HCT116 (cell line): ENCODE measurements at regions not wholly inside any gene's neighbourhood (a gene's known extent, or its start where the extent isn't known, plus 50 kb on each side); places are given as distances from the start of the nearest gene placed in this dataset.

ENCODE experiments used
- ELF1 ChIP-seq: IDR thresholded peaks from 2 replicates; pipeline ENCODE4 v1.6.1; 2012; ENCODE audit warnings: low read depth, borderline replicate concordance
- EZH2 ChIP-seq: fragments of 200-600 bp; sonication (generic); IDR thresholded peaks from 2 replicates; pipeline ENCODE4 v1.6.1; 2017; ENCODE audit warnings: antibody characterized with exemption, mixed run types
- POLR2A ChIP-seq: IDR thresholded peaks from 2 replicates; pipeline ENCODE4 v1.7.0; 2011; ENCODE audit warnings: borderline replicate concordance; ENCODE audit not compliant: insufficient read depth, insufficient read length; ENCODE audit errors: extremely low read depth
- POLR2AphosphoS5 ChIP-seq: IDR thresholded peaks from 2 replicates; pipeline ENCODE4 v1.6.1; 2011; ENCODE audit warnings: mild to moderate bottlenecking, low read depth, low read length, moderate library complexity
- RAD21 ChIP-seq: IDR thresholded peaks from 2 replicates; pipeline ENCODE4 v1.6.1; 2012; ENCODE audit warnings: low read depth, mild to moderate bottlenecking
- SIN3A ChIP-seq: IDR thresholded peaks from 2 replicates; pipeline ENCODE4 v1.6.1; 2012; ENCODE audit warnings: low read depth
- YY1 ChIP-seq: IDR thresholded peaks from 2 replicates; pipeline ENCODE4 v1.6.1; 2011; ENCODE audit warnings: low read length, low read depth, moderate library complexity, mild to moderate bottlenecking; ENCODE audit not compliant: insufficient replicate concordance; ENCODE audit errors: extremely low read depth
- ZFX ChIP-seq: fragments of 450-650 bp; IDR thresholded peaks from 2 replicates; pipeline ENCODE4 v1.6.1; 2017
- TF ChIP-seq, protein P1 (sequence below), 3 experiments: fragments of 200-600 bp in 1 of 3; sonication (generic) in 1 of 3; IDR thresholded peaks in 2 of 3; conservative IDR thresholded peaks in 1 of 3; 2 replicates each; pipeline ENCODE4 v1.5.1; 2012 to 2017; ENCODE audit warnings: low read depth in 2 of 3, low read length in 2 of 3, antibody characterized with exemption in 1 of 3, borderline replicate concordance in 1 of 3, control low read depth in 1 of 3, mild to moderate bottlenecking in 1 of 3, mixed read lengths in 1 of 3, mixed run types in 1 of 3, moderate library complexity in 1 of 3; ENCODE audit not compliant: insufficient read depth in 1 of 3
- TF ChIP-seq, protein P2 (sequence below): IDR thresholded peaks from 2 replicates; pipeline ENCODE4 v1.6.1; 2012
- TF ChIP-seq, protein P3 (sequence below): IDR thresholded peaks from 2 replicates; pipeline ENCODE4 v1.6.1; 2012; ENCODE audit warnings: low read depth

DNA sequence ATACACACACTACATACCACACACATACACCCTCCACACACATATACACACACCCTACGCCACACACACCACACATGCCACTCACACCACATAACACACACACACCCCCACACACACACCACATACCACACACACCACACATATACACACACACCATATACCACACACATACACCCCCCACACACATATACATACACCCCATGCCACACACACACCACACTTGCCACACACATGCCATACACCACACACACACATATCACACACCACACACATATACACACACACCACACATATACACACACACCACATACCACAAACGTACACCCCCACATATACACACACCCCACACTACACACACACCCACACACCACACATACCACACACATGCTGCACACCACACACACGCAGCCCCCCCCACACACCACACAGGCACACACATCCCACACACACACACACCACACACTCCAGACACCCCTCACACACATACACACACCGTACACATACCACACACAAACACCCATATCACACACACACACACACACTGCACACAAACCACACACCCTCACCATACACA lies 76.7 kb upstream of the TMPRSS2 start:
- no peak for TF ChIP-seq RAD21
- TF ChIP-seq, protein P1, sequence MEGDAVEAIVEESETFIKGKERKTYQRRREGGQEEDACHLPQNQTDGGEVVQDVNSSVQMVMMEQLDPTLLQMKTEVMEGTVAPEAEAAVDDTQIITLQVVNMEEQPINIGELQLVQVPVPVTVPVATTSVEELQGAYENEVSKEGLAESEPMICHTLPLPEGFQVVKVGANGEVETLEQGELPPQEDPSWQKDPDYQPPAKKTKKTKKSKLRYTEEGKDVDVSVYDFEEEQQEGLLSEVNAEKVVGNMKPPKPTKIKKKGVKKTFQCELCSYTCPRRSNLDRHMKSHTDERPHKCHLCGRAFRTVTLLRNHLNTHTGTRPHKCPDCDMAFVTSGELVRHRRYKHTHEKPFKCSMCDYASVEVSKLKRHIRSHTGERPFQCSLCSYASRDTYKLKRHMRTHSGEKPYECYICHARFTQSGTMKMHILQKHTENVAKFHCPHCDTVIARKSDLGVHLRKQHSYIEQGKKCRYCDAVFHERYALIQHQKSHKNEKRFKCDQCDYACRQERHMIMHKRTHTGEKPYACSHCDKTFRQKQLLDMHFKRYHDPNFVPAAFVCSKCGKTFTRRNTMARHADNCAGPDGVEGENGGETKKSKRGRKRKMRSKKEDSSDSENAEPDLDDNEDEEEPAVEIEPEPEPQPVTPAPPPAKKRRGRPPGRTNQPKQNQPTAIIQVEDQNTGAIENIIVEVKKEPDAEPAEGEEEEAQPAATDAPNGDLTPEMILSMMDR (IDR thresholded peaks at IDR 0.05 in 2 of 3, conservative IDR thresholded peaks at IDR 0.05 in 1 of 3; ENCODE audit: borderline replicate concordance in 1 of 3, insufficient read depth in 1 of 3, low read depth in 2 of 3, low read length in 2 of 3): no peak
- TF ChIP-seq, protein P2, sequence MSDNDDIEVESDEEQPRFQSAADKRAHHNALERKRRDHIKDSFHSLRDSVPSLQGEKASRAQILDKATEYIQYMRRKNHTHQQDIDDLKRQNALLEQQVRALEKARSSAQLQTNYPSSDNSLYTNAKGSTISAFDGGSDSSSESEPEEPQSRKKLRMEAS: no peak
- no peak for TF ChIP-seq SIN3A
- no peak for TF ChIP-seq EZH2
- TF ChIP-seq POLR2A: no peak
- TF ChIP-seq POLR2AphosphoS5: no peak
- TF ChIP-seq, protein P3, sequence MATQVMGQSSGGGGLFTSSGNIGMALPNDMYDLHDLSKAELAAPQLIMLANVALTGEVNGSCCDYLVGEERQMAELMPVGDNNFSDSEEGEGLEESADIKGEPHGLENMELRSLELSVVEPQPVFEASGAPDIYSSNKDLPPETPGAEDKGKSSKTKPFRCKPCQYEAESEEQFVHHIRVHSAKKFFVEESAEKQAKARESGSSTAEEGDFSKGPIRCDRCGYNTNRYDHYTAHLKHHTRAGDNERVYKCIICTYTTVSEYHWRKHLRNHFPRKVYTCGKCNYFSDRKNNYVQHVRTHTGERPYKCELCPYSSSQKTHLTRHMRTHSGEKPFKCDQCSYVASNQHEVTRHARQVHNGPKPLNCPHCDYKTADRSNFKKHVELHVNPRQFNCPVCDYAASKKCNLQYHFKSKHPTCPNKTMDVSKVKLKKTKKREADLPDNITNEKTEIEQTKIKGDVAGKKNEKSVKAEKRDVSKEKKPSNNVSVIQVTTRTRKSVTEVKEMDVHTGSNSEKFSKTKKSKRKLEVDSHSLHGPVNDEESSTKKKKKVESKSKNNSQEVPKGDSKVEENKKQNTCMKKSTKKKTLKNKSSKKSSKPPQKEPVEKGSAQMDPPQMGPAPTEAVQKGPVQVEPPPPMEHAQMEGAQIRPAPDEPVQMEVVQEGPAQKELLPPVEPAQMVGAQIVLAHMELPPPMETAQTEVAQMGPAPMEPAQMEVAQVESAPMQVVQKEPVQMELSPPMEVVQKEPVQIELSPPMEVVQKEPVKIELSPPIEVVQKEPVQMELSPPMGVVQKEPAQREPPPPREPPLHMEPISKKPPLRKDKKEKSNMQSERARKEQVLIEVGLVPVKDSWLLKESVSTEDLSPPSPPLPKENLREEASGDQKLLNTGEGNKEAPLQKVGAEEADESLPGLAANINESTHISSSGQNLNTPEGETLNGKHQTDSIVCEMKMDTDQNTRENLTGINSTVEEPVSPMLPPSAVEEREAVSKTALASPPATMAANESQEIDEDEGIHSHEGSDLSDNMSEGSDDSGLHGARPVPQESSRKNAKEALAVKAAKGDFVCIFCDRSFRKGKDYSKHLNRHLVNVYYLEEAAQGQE: no peak
- no peak for TF ChIP-seq ZFX
- no peak for TF ChIP-seq YY1
- no peak for TF ChIP-seq ELF1
